ENCODE measurements at regions not wholly inside any gene's neighbourhood (a gene's known extent, or its start where the extent isn't known, plus 50 kb on each side); places are given as distances from the start of the nearest gene placed in this dataset.

DNA sequence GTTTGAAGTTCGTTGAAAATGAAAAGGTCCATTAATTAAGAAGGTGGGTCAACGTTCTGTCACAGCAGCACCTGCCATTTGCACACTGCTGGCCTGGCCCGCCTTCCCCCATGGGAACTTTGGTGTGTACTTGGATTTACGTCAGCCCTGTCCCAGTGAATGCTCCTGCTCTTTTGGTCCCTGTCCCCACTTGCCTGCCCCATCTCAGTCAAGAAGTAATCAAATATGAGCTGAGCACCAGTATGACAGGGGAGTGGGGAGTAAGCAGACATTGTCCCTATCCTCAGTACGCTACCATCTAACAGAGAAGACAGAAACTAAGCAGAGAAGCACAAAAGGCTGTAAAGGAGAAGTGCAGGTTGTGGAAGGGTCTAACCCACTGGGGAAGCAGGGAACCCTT is 65.1 kb downstream of the SLC4A3 start:
- DNase-seq (ENCODE audit: low spot score in 2 of 2) (no peak), ATAC-seq (no peak)
- Mint-ChIP-seq H3K9me3 (peaks cover 0 to 5% of the 10 kb centered on the region in 2 donors), H3K36me3 (no peaks in the 10 kb centered on the region), H3K27ac (no peak overlapping the region)

DNA sequence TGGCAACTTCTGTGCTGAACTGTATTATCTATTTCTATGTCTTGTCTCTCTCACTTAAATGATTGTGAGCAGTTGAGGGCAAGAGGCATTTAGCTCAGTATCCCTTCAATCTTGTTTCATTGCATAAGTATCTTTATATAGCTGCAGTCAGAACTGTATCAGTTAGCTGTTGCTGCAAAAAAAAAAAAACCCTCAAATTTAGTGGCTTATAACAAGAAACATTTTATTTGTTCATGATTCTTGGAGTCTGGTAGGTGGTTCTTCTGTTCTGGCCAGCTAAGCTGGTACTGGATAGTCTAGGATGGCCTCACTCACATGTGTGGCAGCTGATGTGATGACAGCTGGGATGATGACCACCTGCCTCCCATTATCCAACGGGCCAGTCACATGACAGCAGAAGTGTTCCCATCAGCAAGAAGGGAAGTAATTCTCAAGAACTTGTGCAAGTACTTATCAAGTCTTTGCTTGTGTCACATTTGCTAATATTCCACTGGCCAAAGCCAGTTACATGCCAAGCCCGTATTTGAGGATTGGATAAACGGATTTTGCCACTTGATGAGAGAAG is 67.8 kb downstream of the SLC4A3 start:
- DNase-seq (ENCODE audit: low spot score in 2 of 2) (no peak), ATAC-seq (no peak)
- Mint-ChIP-seq H3K36me3 (no peaks in the 10 kb centered on the region), H3K9me3 (peaks cover 0 to 5% of the 10 kb centered on the region in 2 donors), H3K27ac (no peak overlapping the region)

GRCh38 chr2:219697811-219698747 is 70.6 kb downstream of the SLC4A3 start:
- ATAC-seq, result no peak
- no peak for DNase-seq (ENCODE audit: low spot score in 2 of 2)
- no peaks in the 10 kb centered on the region for H3K36me3 Mint-ChIP-seq
- no peak overlapping the region for H3K27ac Mint-ChIP-seq
- peaks cover 0 to 5% of the 10 kb centered on the region in 2 donors for H3K9me3 Mint-ChIP-seq

- Mint-ChIP-seq H3K27ac (no peak overlapping the region), H3K36me3 (no peaks in the 10 kb centered on the region), H3K9me3 (no peaks in the 10 kb centered on the region)
- ATAC-seq (no peak), DNase-seq (ENCODE audit: low spot score in 2 of 2) (no peak)
Observed at GRCh38 chr2:219698748-219699439, 71.5 kb downstream of the SLC4A3 start.

DNA sequence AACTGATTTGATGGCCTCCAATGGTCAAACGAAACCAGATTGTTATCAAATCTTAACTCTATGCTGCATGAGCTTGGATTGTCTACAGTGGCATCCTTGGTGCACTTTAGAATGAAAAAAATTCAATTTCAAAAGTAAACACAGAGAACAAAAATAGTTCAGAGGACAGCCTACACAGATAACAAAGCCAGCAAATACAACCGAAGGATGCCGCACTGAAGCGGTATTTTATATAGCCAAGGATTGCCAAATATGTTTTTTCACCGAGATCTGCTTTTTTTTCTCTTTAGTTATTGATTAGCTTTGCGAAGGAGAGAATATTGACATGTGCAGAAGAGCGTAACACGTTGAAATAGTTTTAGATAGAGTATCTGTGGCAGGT is 72.0 kb downstream of the SLC4A3 start:
- Mint-ChIP-seq H3K27ac (no peak overlapping the region), H3K36me3 (no peaks in the 10 kb centered on the region), H3K9me3 (no peaks in the 10 kb centered on the region)
- DNase-seq (ENCODE audit: low spot score in 2 of 2), result no peak
- ATAC-seq, result no peak

GRCh38 chr2:219701847-219702634 is 74.6 kb downstream of the SLC4A3 start:
- Mint-ChIP-seq H3K36me3 (no peaks in the 10 kb centered on the region), H3K27ac (no peak overlapping the region), H3K9me3 (no peaks in the 10 kb centered on the region)
- no peak for DNase-seq (ENCODE audit: low spot score in 2 of 2)
- no peak for ATAC-seq

GRCh38 chr2:219702796-219703545 is 75.5 kb downstream of the SLC4A3 start:
- DNase-seq (ENCODE audit: low spot score in 2 of 2), result no peak
- ATAC-seq, result no peak
- Mint-ChIP-seq H3K36me3 (no peaks in the 10 kb centered on the region), H3K27ac (no peak overlapping the region), H3K9me3 (no peaks in the 10 kb centered on the region)

- Mint-ChIP-seq H3K27ac (no peak overlapping the region), H3K36me3 (no peaks in the 10 kb centered on the region), H3K9me3 (no peaks in the 10 kb centered on the region)
- DNase-seq (ENCODE audit: low spot score in 2 of 2), result no peak
- ATAC-seq, result no peak
Observed at GRCh38 chr2:219704878-219705277, 77.4 kb downstream of the SLC4A3 start.

DNA sequence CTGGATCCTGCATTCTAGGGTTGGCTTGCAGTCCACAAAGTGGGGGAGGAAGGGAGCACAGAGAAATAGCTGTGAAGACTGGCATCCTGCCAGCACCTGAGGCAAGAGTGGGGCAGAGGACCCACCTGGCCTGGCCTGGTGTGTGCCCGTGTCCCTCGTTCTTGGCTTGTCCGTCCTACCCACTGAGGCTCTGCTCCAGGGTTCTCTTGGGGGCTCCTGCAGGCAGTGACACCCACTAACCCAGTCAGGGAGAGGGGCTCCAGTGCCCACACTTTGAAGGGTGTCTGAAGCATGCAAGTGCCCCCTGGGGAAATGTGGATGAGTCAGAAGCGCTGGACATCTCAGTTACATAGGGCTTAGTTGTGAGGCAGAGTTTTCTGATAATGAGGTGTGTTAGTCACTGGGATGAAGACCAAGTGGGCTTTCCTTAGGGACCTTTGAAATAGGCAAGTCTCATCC is 79.4 kb downstream of the SLC4A3 start:
- DNase-seq (ENCODE audit: low spot score in 2 of 2) (no peak), ATAC-seq (no peak)
- H3K27ac Mint-ChIP-seq, result no peak overlapping the region
- no peaks in the 10 kb centered on the region for H3K36me3 Mint-ChIP-seq
- no peaks in the 10 kb centered on the region for H3K9me3 Mint-ChIP-seq

GRCh38 chr2:219707496-219708285 is 80.3 kb downstream of the SLC4A3 start:
- no peak for ATAC-seq

DNA sequence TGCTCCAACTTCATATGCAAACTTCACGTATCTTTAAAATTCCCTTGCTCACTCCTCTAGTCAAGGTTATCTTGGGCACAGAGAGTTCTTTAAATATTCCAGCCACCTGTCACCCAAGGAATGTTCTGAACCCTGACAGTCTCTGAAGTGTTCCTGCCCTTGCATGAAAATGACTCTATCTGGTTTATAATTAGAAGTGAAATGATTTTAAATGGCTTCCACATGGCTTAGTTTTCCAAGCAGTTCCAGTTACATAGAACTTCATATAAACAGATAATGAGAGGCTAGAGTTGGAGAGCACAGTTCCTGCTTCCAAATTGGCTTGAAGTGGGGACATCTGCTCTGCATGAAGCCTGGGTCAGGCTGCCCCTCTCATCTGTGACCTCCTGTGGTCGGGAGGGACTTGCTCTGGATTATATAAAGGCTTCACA is 81.9 kb downstream of the SLC4A3 start:
- H3K36me3 Mint-ChIP-seq, result no peaks in the 10 kb centered on the region
- DNase-seq (ENCODE audit: low spot score in 2 of 2) (no peak), ATAC-seq (no peak)
- no peak overlapping the region for H3K27ac Mint-ChIP-seq
- peaks cover 9 to 11% of the 10 kb centered on the region in 2 donors for H3K9me3 Mint-ChIP-seq

More at GRCh38 chr2:219707496-219708285, 80.3 kb downstream of the SLC4A3 start:
- Mint-ChIP-seq H3K27ac (no peak overlapping the region), H3K9me3 (peaks cover 4 to 5% of the 10 kb centered on the region in 2 donors), H3K36me3 (no peaks in the 10 kb centered on the region)
- no peak for DNase-seq (ENCODE audit: low spot score in 2 of 2)

DNA sequence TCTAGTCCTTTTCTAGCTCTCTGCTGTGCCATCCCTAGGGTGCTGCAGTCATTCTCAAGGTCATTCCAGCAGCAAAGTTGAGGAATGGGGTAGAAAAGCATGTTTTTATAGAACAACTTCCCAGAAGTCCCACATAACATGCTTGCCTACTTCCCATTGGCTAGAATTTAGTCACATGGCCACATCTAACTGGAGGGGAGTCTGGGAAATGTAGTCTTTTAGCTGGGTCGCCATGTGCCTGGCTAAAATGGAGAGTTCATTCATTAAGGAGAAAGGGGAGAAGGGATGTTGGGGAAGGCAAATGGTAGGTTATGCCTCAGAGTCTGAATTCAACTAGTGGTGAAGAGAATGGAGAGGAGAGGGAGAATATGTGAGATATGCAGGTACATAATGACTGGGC is 85.7 kb downstream of the SLC4A3 start:
- Mint-ChIP-seq H3K9me3 (peaks cover 9 to 11% of the 10 kb centered on the region in 2 donors), H3K36me3 (no peaks in the 10 kb centered on the region), H3K27ac (no peak overlapping the region)
- DNase-seq (ENCODE audit: low spot score in 2 of 2), result no peak
- peak in 1 of 2 donors; percentile 57 for ATAC-seq

- H3K27ac Mint-ChIP-seq, result no peak overlapping the region
- peaks cover 9 to 11% of the 10 kb centered on the region in 2 donors for H3K9me3 Mint-ChIP-seq
- ATAC-seq (no peak), DNase-seq (ENCODE audit: low spot score in 2 of 2) (no peak)
- no peaks in the 10 kb centered on the region for H3K36me3 Mint-ChIP-seq
Observed at GRCh38 chr2:219714681-219715400, 87.4 kb downstream of the SLC4A3 start.

GRCh38 chr2:219718066-219718465 is 90.6 kb downstream of the SLC4A3 start:
- ATAC-seq (no peak), DNase-seq (ENCODE audit: low spot score in 2 of 2) (no peak)
- H3K36me3 Mint-ChIP-seq, result no peaks in the 10 kb centered on the region
- peaks cover 3 to 4% of the 10 kb centered on the region in 2 donors for H3K9me3 Mint-ChIP-seq
- no peak overlapping the region for H3K27ac Mint-ChIP-seq

DNA sequence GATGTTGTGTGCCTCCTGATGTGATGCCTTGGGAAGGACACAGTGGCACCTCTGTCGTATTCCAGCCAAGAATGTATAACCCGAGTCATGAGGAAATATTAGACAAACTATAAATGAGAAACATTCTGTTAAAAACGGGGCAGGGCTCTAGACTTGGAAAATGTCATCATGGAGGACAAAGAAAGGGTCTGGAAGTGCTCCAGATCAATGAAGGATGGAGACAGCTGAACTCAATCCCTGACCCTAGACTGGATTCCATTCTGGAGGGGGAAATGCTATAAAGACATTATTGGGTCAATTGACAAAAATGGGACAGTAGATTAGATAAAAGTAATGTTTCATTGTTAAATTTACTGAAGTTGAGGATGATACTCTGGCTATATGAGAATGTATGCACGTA is 92.1 kb downstream of the SLC4A3 start:
- Mint-ChIP-seq H3K36me3 (no peaks in the 10 kb centered on the region), H3K27ac (no peak overlapping the region), H3K9me3 (no peaks in the 10 kb centered on the region)
- DNase-seq (ENCODE audit: low spot score in 2 of 2) (no peak), ATAC-seq (no peak)

All from activated naive CD4-positive, alpha-beta T cell treated with anti-CD3 and anti-CD28 coated beads, Interleukin-2, amount 50 U/mL, for 72 hours (primary cell).